Activated CD4-positive, alpha-beta memory T cell treated with anti-CD3 and anti-CD28 coated beads for 36 hours (primary cell): ENCODE measurements at regions not wholly inside any gene's neighbourhood (a gene's known extent, or its start where the extent isn't known, plus 50 kb on each side); places are given as distances from the start of the nearest gene placed in this dataset.

Experiments used
- CTCF ChIA-PET: fragments of 350-600 bp; sonication (Branson Sonifier 250); formaldehyde crosslinking; loops from one replicate; lab custom pipeline; 2021; ENCODE audit warnings: antibody characterized with exemption, inconsistent platforms; lab: Charles Lee
- POLR2A ChIA-PET: fragments of 350-600 bp; sonication (Branson Sonifier 250); formaldehyde crosslinking; loops from one replicate; lab custom pipeline; 2021; ENCODE audit warnings: antibody characterized with exemption; lab: Charles Lee
- DNase-seq: peaks from one replicate; pipeline ENCODE4 v3.0.0-alpha.2; 2020
- H3K27ac Mint-ChIP-seq: one replicate; pipeline ENCODE4 v1.8.0; 2021; ENCODE audit warnings: mixed read lengths
- H3K27me3 Mint-ChIP-seq: one replicate; pipeline ENCODE4 v1.8.0; 2021; ENCODE audit warnings: mixed read lengths
- H3K36me3 Mint-ChIP-seq: one replicate; pipeline ENCODE4 v1.8.0; 2021; ENCODE audit warnings: mixed read lengths
- H3K4me1 Mint-ChIP-seq: one replicate; pipeline ENCODE4 v1.8.0; 2021; ENCODE audit warnings: low read depth, mixed read lengths
- H3K4me3 Mint-ChIP-seq: one replicate; pipeline ENCODE4 v1.8.0; 2021; ENCODE audit warnings: mild to moderate bottlenecking, mixed read lengths
- H3K9me3 Mint-ChIP-seq: one replicate; pipeline ENCODE4 v1.8.0; 2021; ENCODE audit warnings: mixed read lengths
- intact Hi-C: fragments of 100-400 bp; cut with micrococcal nuclease; formaldehyde crosslinking; loops from one replicate; pipeline ENCODE4 v1.15.1; 2023

DNA sequence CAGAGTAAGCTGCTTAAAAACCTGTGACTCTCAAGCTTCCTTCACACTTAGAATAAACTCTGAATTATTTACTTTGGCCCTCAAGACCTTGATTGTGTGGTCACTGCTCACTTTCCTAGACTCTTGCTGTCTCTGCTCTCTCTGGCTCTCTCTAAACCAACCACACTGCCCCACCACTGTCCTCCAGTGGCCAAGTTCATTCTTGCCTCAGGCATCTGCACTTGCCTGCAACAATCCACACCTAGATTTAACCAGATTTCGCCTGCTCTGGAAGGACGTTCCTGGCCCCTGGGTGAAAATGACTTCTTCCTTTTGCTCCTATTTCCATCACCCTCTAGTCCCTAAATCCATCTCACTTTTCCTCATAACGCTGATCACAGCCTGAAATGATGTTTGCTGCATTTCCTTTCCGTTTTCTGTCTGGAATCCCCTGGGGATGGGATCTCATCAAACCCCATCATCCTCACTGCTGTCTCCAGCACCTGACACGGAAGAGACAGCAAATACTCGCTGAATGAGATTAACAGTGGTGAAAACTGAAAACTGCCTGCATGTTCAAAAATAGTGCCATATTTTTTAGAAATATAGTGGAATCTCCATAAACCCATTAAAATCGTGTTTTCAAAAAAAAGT lies 232.6 kb downstream of the UQCRFS1 start:
- intact Hi-C loops = no loop called here
- H3K27me3 Mint-ChIP-seq = peaks cover 2% of the 10 kb centered on the region
- no peak overlapping the region for H3K27ac Mint-ChIP-seq
- no peaks in the 10 kb centered on the region for H3K9me3 Mint-ChIP-seq
- ChIA-PET CTCF (interaction anchor here (0.7 kb wide), 1 partner anchor 28 kb away, joined by 4 read pairs; no protein-coding TSS in a partner anchor), POLR2A (no interaction called here)
- no peak overlapping the region for H3K4me3 Mint-ChIP-seq
- no peaks in the 10 kb centered on the region for H3K36me3 Mint-ChIP-seq
- DNase-seq = no peak
- H3K4me1 Mint-ChIP-seq = no peaks in the 10 kb centered on the region

- Mint-ChIP-seq H3K27ac (no peak overlapping the region), H3K27me3 (peaks cover 2% of the 10 kb centered on the region), H3K4me3 (no peak overlapping the region), H3K4me1 (no peaks in the 10 kb centered on the region), H3K36me3 (no peaks in the 10 kb centered on the region), H3K9me3 (no peaks in the 10 kb centered on the region)
- POLR2A ChIA-PET = no interaction called here
- intact Hi-C loops = no loop called here
- CTCF ChIA-PET = no interaction called here
- DNase-seq = no peak
These were observed 235.1 kb downstream of the UQCRFS1 start for GRCh38 chr19:28977826-28978225.

GRCh38 chr19:28972058-28972852 lies 240.7 kb downstream of the UQCRFS1 start:
- CTCF ChIA-PET = no interaction called here
- H3K9me3 Mint-ChIP-seq = no peaks in the 10 kb centered on the region
- H3K4me1 Mint-ChIP-seq = no peaks in the 10 kb centered on the region
- H3K4me3 Mint-ChIP-seq = no peak overlapping the region
- peaks cover 3% of the 10 kb centered on the region for H3K27me3 Mint-ChIP-seq
- POLR2A ChIA-PET = no interaction called here
- intact Hi-C loops = no loop called here
- no peak overlapping the region for H3K27ac Mint-ChIP-seq
- H3K36me3 Mint-ChIP-seq = no peaks in the 10 kb centered on the region
- DNase-seq = no peak

GRCh38 chr19:28971513-28971912 lies 241.4 kb downstream of the UQCRFS1 start:
- H3K27ac Mint-ChIP-seq = no peak overlapping the region
- CTCF ChIA-PET = no interaction called here
- POLR2A ChIA-PET = no interaction called here
- H3K4me3 Mint-ChIP-seq = no peak overlapping the region
- no peaks in the 10 kb centered on the region for H3K9me3 Mint-ChIP-seq
- H3K36me3 Mint-ChIP-seq = no peaks in the 10 kb centered on the region
- H3K4me1 Mint-ChIP-seq = no peaks in the 10 kb centered on the region
- intact Hi-C loops = no loop called here
- DNase-seq = no peak
- H3K27me3 Mint-ChIP-seq = peaks cover 3% of the 10 kb centered on the region

GRCh38 chr19:28971049-28971448 lies 241.9 kb downstream of the UQCRFS1 start:
- no peak for DNase-seq
- intact Hi-C loops = no loop called here
- Mint-ChIP-seq H3K27me3 (peaks cover 3% of the 10 kb centered on the region), H3K36me3 (no peaks in the 10 kb centered on the region), H3K4me1 (no peaks in the 10 kb centered on the region), H3K4me3 (no peak overlapping the region), H3K27ac (no peak overlapping the region), H3K9me3 (no peaks in the 10 kb centered on the region)
- ChIA-PET POLR2A (no interaction called here), CTCF (no interaction called here)

- peaks cover 3% of the 10 kb centered on the region for H3K27me3 Mint-ChIP-seq
- no peak overlapping the region for H3K4me3 Mint-ChIP-seq
- intact Hi-C loops = no loop called here
- no peak overlapping the region for H3K27ac Mint-ChIP-seq
- H3K9me3 Mint-ChIP-seq = no peaks in the 10 kb centered on the region
- ChIA-PET POLR2A (no interaction called here), CTCF (no interaction called here)
- no peaks in the 10 kb centered on the region for H3K4me1 Mint-ChIP-seq
- no peaks in the 10 kb centered on the region for H3K36me3 Mint-ChIP-seq
- no peak for DNase-seq
These were observed 244.2 kb downstream of the UQCRFS1 start for GRCh38 chr19:28968721-28969120.

DNA sequence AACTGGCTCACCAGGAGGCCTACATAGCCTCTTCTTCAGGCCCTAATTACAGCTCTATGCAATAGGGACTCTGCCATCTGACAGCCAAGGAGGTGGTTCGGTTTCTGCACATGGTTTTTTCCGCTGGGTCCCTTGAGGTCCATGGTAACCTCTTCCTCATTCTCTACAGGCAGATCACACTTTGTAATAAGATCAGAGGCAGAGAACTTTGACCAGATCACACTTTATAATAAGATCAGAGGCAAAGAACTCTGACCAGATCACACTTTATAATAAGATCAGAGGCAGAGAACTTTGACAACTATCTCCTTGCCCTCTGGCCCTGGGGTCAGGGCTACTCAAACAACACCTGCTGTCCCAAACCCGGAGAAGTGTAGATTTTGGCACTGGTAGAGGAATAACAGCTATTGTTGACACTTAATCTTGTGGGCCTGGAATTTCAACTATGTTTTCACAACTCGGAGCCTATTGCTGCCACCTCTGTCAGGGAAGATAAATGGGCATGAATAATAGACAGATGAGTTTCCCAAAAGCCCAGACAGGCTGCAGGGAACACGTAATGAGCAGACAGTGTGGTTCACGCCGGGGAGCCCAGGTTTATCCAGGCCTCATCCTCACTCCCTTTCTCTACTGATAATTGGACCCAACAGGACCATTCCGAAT lies 246.1 kb downstream of the UQCRFS1 start:
- no peak for DNase-seq
- Mint-ChIP-seq H3K27ac (no peak overlapping the region), H3K9me3 (no peaks in the 10 kb centered on the region), H3K4me1 (no peaks in the 10 kb centered on the region), H3K27me3 (peaks cover 3% of the 10 kb centered on the region), H3K36me3 (no peaks in the 10 kb centered on the region), H3K4me3 (no peak overlapping the region)
- intact Hi-C loops = no loop called here
- ChIA-PET POLR2A (no interaction called here), CTCF (no interaction called here)

- Mint-ChIP-seq H3K27ac (no peak overlapping the region), H3K4me3 (no peak overlapping the region), H3K36me3 (no peaks in the 10 kb centered on the region), H3K9me3 (no peaks in the 10 kb centered on the region), H3K27me3 (peaks cover 3% of the 10 kb centered on the region), H3K4me1 (no peaks in the 10 kb centered on the region)
- ChIA-PET POLR2A (no interaction called here), CTCF (no interaction called here)
- intact Hi-C loops = loop anchor here (5.0 kb wide), 1 partner anchor 138 kb away; no protein-coding TSS in a partner anchor
- DNase-seq = no peak
These were observed 248.5 kb downstream of the UQCRFS1 start for GRCh38 chr19:28964500-28964899.

GRCh38 chr19:28963486-28964250 lies 249.3 kb downstream of the UQCRFS1 start:
- Mint-ChIP-seq H3K4me3 (no peak overlapping the region), H3K27me3 (peaks cover 4% of the 10 kb centered on the region), H3K4me1 (no peaks in the 10 kb centered on the region), H3K36me3 (no peaks in the 10 kb centered on the region), H3K9me3 (no peaks in the 10 kb centered on the region), H3K27ac (no peak overlapping the region)
- ChIA-PET POLR2A (no interaction called here), CTCF (no interaction called here)
- no peak for DNase-seq
- intact Hi-C loops = loop anchor here (5.0 kb wide), 1 partner anchor 139 kb away; no protein-coding TSS in a partner anchor

GRCh38 chr19:28961772-28962500 lies 251.0 kb downstream of the UQCRFS1 start:
- no peak overlapping the region for H3K4me3 Mint-ChIP-seq

DNA sequence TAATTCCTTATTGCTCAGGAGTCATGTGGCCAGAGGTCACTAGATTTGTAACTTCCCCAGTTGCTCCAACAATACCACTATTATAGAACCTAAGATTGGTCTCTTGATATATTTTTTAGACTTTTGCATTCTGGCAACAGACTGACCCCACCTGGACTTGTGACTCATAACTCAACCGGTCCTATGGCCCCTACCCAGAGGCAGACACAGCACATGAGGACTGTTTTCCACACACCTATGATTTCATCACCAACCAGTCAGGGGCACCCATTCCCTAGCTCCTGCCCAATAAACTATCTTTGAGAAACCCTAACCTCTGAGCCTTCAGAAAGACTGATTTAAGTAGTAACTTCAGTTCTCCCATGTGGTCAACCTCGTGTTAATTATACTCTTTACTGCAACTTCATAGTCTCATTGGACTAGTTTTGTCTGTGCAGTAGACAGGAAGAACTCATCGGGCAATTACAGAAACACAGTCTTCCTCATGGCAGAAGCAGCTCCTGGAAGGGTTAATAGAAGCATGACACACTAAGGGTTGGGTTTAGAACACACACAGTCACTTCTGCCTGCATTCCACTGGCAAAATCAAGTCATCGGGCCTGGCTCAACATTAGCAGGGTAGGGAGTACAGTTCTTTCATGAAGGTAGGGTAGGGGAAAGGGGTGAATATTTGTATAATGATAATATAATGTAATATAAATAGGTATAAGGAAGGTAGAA lies 251.8 kb downstream of the UQCRFS1 start:
- H3K4me3 Mint-ChIP-seq = no peak overlapping the region
- H3K4me1 Mint-ChIP-seq = no peaks in the 10 kb centered on the region
- intact Hi-C loops = loop anchor here (5.0 kb wide), 1 partner anchor 141 kb away; no protein-coding TSS in a partner anchor
- H3K27me3 Mint-ChIP-seq = peaks cover 1% of the 10 kb centered on the region
- CTCF ChIA-PET = no interaction called here
- H3K9me3 Mint-ChIP-seq = no peaks in the 10 kb centered on the region
- H3K36me3 Mint-ChIP-seq = no peaks in the 10 kb centered on the region
- POLR2A ChIA-PET = no interaction called here
- no peak overlapping the region for H3K27ac Mint-ChIP-seq
- no peak for DNase-seq

More at GRCh38 chr19:28961772-28962500, 251.0 kb downstream of the UQCRFS1 start:
- intact Hi-C loops = loop anchor here (5.0 kb wide), 1 partner anchor 140 kb away; no protein-coding TSS in a partner anchor
- DNase-seq = no peak
- Mint-ChIP-seq H3K27ac (no peak overlapping the region), H3K27me3 (peaks cover 1% of the 10 kb centered on the region), H3K9me3 (no peaks in the 10 kb centered on the region), H3K4me1 (no peaks in the 10 kb centered on the region), H3K36me3 (no peaks in the 10 kb centered on the region)
- ChIA-PET CTCF (no interaction called here), POLR2A (no interaction called here)
